A549 (cell line): ENCODE measurements at regions not wholly inside any gene's neighbourhood (a gene's known extent, or its start where the extent isn't known, plus 50 kb on each side); places are given as distances from the start of the nearest gene placed in this dataset.

Source experiments
- ATAC-seq, 2 experiments: fragments of 200-7000 bp in 1 of 2; fragments of >200 bp in 1 of 2; cut with Nextera tagmentation in 1 of 2; cut with Tn5 transposase in 1 of 2; 3 replicates each; pipeline versions ENCODE4 v1.8.0 to v1.9.1; 2018 to 2020; ENCODE audit warnings: mild to moderate bottlenecking in 1 of 2, moderate library complexity in 1 of 2
- CTCF ChIA-PET: fragments of 300-600 bp; sonication (Branson Sonifier 250); formaldehyde crosslinking; extraction: SDS; loops from one replicate; lab custom pipeline; 2021; ENCODE audit warnings: antibody characterized with exemption, inconsistent platforms; lab: Yijun Ruan, JAX
- POLR2A ChIA-PET: fragments of 350-600 bp; formaldehyde crosslinking; extraction: SDS; loops from one replicate; lab custom pipeline; 2021; ENCODE audit warnings: antibody characterized with exemption, inconsistent platforms; lab: Yijun Ruan, JAX
- DNase-seq, 2 experiments: peaks; one replicate each; pipeline versions ENCODE4 v3.0.0 to v3.0.0-alpha.2; 2011 to 2016; ENCODE audit warnings: low read depth in 1 of 2, low spot score in 1 of 2
- FAIRE-seq: peaks from 2 replicates; lab custom pipeline; 2011; peaks lifted over from hg19 to GRCh38; lab: Jason Lieb, UNC
- H3K27ac ChIP-seq, 2 experiments: fragments of >200 bp; sonication (Bioruptor Twin); formaldehyde crosslinking; 3 replicates each; pipeline ENCODE4 v1.5.1; 2016 to 2017
- H3K4me1 ChIP-seq: fragments of >200 bp; sonication (Bioruptor Twin); formaldehyde crosslinking; 3 replicates; pipeline ENCODE4 v1.6.1; 2016
- H3K4me2 ChIP-seq: fragments of >200 bp; sonication (Bioruptor Twin); formaldehyde crosslinking; 3 replicates; pipeline ENCODE4 v1.6.1; 2016
- H3K4me3 ChIP-seq: fragments of >200 bp; sonication (Bioruptor Twin); formaldehyde crosslinking; 3 replicates; pipeline ENCODE4 v1.5.1; 2016
- H3K9me3 ChIP-seq: fragments of >200 bp; sonication (Bioruptor Twin); formaldehyde crosslinking; 3 replicates; pipeline ENCODE4 v1.6.1; 2016
- BHLHE40 ChIP-seq: IDR thresholded peaks from 2 replicates; pipeline ENCODE4 v1.6.1; 2012; ENCODE audit warnings: low read depth, low read length, inconsistent platforms
- CBX2 ChIP-seq: fragments of 200-600 bp; sonication (generic); IDR thresholded peaks from 2 replicates; pipeline ENCODE4 v1.6.1; 2016; ENCODE audit warnings: low read depth, mild to moderate bottlenecking, borderline replicate concordance
- CBX8 ChIP-seq: fragments of 200-600 bp; sonication (generic); IDR thresholded peaks from 2 replicates; pipeline ENCODE4 v1.6.1; 2016
- CEBPB ChIP-seq, 2 experiments: fragments of >200 bp in 1 of 2; sonication (Bioruptor Twin) in 1 of 2; formaldehyde crosslinking in 1 of 2; IDR thresholded peaks; 2 replicates each; pipeline ENCODE4 v1.6.1; 2012 to 2016
- CHD2 ChIP-seq: fragments of 150-350 bp; IDR thresholded peaks from 2 replicates; pipeline ENCODE4 v1.6.1; 2014; ENCODE audit warnings: low read length; ENCODE audit not compliant: partially characterized antibody
- CHD4 ChIP-seq: fragments of 200-600 bp; sonication (generic); IDR thresholded peaks from 2 replicates; pipeline ENCODE4 v1.6.1; 2016; ENCODE audit warnings: antibody characterized with exemption, mild to moderate bottlenecking, borderline replicate concordance
- EHMT2 ChIP-seq: fragments of 200-600 bp; sonication (generic); IDR thresholded peaks from 2 replicates; pipeline ENCODE4 v1.6.1; 2016; ENCODE audit warnings: antibody characterized with exemption, low read depth, mild to moderate bottlenecking, moderate library complexity
- ESRRA ChIP-seq: fragments of 150-350 bp; IDR thresholded peaks from 2 replicates; pipeline ENCODE4 v1.6.1; 2014; ENCODE audit warnings: mild to moderate bottlenecking, low read length, borderline replicate concordance
- FOSB ChIP-seq: fragments of 250-450 bp; sonication (Bioruptor Pico); IDR thresholded peaks from 2 replicates; pipeline ENCODE4 v1.5.0; 2020; ENCODE audit warnings: mild to moderate bottlenecking, moderate library complexity
- FOSL2 ChIP-seq, 2 experiments: fragments of 450-650 bp in 1 of 2; fragments of >200 bp in 1 of 2; sonication (Bioruptor Twin) in 1 of 2; formaldehyde crosslinking; IDR thresholded peaks; 2 replicates each; pipeline versions ENCODE4 v1.5.0 to v1.6.1; 2016 to 2020; ENCODE audit warnings: mild to moderate bottlenecking in 1 of 2, moderate library complexity in 1 of 2
- FOXS1 ChIP-seq: fragments of 250-450 bp; sonication (Bioruptor Pico); IDR thresholded peaks from 2 replicates; pipeline ENCODE4 v1.5.0; 2020; ENCODE audit warnings: mild to moderate bottlenecking, moderate library complexity
- HDAC2 ChIP-seq: fragments of 200-600 bp; sonication (generic); IDR thresholded peaks from 2 replicates; pipeline ENCODE4 v1.6.1; 2016
- JUN ChIP-seq, 2 experiments: fragments of >200 bp; sonication (Bioruptor Twin); formaldehyde crosslinking; IDR thresholded peaks; 2 replicates in 1 of 2; 3 replicates in 1 of 2; pipeline ENCODE4 v1.6.1; 2016 to 2017
- JUNB ChIP-seq: fragments of >200 bp; sonication (Bioruptor Twin); formaldehyde crosslinking; IDR thresholded peaks from 2 replicates; pipeline ENCODE4 v1.6.1; 2016
- MYC ChIP-seq: IDR thresholded peaks from 2 replicates; pipeline ENCODE4 v1.6.1; 2012; ENCODE audit warnings: mild to moderate bottlenecking, inconsistent platforms, low read length, improper control_type of control experiment, borderline replicate concordance
- NFE2L2 ChIP-seq: fragments of 150-350 bp; conservative IDR thresholded peaks from 2 replicates; pipeline ENCODE4 v1.6.1; 2014; ENCODE audit warnings: low read length
- RARB ChIP-seq: fragments of 250-450 bp; sonication (Bioruptor Pico); IDR thresholded peaks from 2 replicates; pipeline ENCODE4 v1.8.0; 2021; ENCODE audit warnings: mild to moderate bottlenecking, moderate library complexity
- RCOR1 ChIP-seq: fragments of 150-350 bp; IDR thresholded peaks from 2 replicates; pipeline ENCODE4 v1.6.1; 2014; ENCODE audit warnings: antibody characterized with exemption, low read length, low read depth
- SREBF2 ChIP-seq: fragments of 450-650 bp; IDR thresholded peaks from 2 replicates; pipeline ENCODE4 v1.6.1; 2014; ENCODE audit warnings: mild to moderate bottlenecking, moderate library complexity
- TP53 ChIP-seq: fragments of 250-450 bp; sonication (Bioruptor Pico); IDR thresholded peaks from 2 replicates; pipeline ENCODE4 v1.5.0; 2021; ENCODE audit warnings: mild to moderate bottlenecking, moderate library complexity
- ZFP36 ChIP-seq: fragments of 450-650 bp; IDR thresholded peaks from 2 replicates; pipeline ENCODE4 v1.6.1; 2014; ENCODE audit warnings: borderline replicate concordance; ENCODE audit not compliant: partially characterized antibody
- ZNF302 ChIP-seq: fragments of 250-450 bp; sonication (Bioruptor Pico); IDR thresholded peaks from 2 replicates; pipeline ENCODE4 v1.9.0; 2021; ENCODE audit warnings: inconsistent platforms, mild to moderate bottlenecking, moderate library complexity
- ZSCAN20 ChIP-seq: fragments of 250-450 bp; sonication (Bioruptor Pico); IDR thresholded peaks from 2 replicates; pipeline ENCODE4 v1.8.0; 2022; ENCODE audit warnings: mild to moderate bottlenecking, moderate library complexity
- WGBS: methylation state at CpG from one replicate; pipeline ENCODE4 v1.1.6; 2017; ENCODE audit errors: missing lambda C conversion rate; 5-methylcytosine and 5-hydroxymethylcytosine counted together
- TF ChIP-seq, protein P1 (sequence below): fragments of 450-650 bp; IDR thresholded peaks from 2 replicates; pipeline ENCODE4 v1.6.1; 2014; ENCODE audit warnings: antibody characterized with exemption
- TF ChIP-seq, protein P2 (sequence below): fragments of 250-450 bp; sonication (Bioruptor Pico); IDR thresholded peaks from 2 replicates; pipeline ENCODE4 v1.5.0; 2020; ENCODE audit warnings: low read depth, mild to moderate bottlenecking, moderate library complexity
- TF ChIP-seq, protein P3 (sequence below): fragments of 250-450 bp; sonication (Bioruptor Pico); IDR thresholded peaks from 2 replicates; pipeline ENCODE4 v1.5.0; 2021; ENCODE audit warnings: mild to moderate bottlenecking, moderate library complexity, borderline replicate concordance
- TF ChIP-seq, protein P4 (sequence below): fragments of >200 bp; sonication (Bioruptor Twin); formaldehyde crosslinking; IDR thresholded peaks from 3 replicates; pipeline ENCODE4 v1.6.1; 2016

DNA sequence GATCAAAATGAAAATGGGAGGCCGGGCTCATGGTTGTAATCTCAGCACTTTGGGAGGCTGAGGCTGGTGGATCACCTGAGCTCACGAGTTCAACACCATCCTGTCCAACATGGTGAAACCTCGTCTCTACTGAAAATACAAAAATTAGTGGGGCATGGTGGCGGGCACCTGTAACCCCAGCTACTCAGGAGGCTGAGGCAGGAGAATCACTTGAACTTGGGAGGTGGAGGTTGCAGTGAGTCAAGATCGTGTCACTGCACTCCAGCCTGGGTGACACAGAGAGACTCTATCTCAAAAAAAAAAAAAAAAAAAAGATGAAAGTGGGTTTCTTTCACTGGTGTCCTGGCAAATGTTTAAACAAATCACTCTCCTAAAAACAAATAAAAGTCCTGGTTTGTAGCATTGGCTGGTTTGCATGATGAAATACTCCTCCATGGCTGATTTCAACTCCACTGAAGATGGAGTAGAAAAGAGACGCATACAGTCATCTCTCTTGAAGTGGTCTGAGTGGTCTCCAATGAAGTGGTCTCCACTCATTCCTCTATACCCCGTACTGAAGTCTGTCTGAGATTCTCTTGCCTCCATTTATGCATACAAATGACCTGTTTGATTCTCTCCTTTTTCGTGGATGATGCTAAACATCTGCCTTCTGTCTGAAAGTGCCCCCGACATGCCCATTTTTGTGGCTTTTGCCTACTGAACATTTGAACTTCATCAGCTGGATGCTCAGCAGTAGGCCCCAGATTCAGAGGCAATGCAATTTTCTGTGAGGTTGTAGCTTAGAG lies 153.0 kb upstream of the FAM20A start:
- Histone ChIP-seq H3K4me1 (peaks cover 8% of the 10 kb centered on the region), H3K4me3 (no peak overlapping the region), H3K9me3 (no peaks in the 10 kb centered on the region), H3K27ac (no peak overlapping the region), H3K4me2 (no peak overlapping the region)
- FAIRE-seq (no peak), DNase-seq (no peak), ATAC-seq (no peak)
- 65% methylated on average over 9 of the region's 9 CpGs for WGBS
- ChIA-PET POLR2A (no interaction called here), CTCF (interaction anchor here (1.6 kb wide), 2 partner anchors 23 to 30 kb away, joined by 3 to 6 read pairs; no protein-coding TSS in a partner anchor)
- TF ChIP-seq CBX2 (no peak), EHMT2 (no peak), SREBF2 (no peak), RARB (CRISPR knock-in tag) (no peak), ZSCAN20 (CRISPR knock-in tag) (no peak), ZNF302 (CRISPR knock-in tag) (no peak), CHD2 (no peak), JUNB (no peak), TP53 (no peak), CHD4 (no peak), RCOR1 (no peak), CBX8 (no peak), MYC (no peak), HDAC2 (no peak), ZFP36 (no peak), NFE2L2 (no peak)
- TF ChIP-seq, protein P1, sequence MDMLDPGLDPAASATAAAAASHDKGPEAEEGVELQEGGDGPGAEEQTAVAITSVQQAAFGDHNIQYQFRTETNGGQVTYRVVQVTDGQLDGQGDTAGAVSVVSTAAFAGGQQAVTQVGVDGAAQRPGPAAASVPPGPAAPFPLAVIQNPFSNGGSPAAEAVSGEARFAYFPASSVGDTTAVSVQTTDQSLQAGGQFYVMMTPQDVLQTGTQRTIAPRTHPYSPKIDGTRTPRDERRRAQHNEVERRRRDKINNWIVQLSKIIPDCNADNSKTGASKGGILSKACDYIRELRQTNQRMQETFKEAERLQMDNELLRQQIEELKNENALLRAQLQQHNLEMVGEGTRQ: no peak
- TF ChIP-seq, protein P2, sequence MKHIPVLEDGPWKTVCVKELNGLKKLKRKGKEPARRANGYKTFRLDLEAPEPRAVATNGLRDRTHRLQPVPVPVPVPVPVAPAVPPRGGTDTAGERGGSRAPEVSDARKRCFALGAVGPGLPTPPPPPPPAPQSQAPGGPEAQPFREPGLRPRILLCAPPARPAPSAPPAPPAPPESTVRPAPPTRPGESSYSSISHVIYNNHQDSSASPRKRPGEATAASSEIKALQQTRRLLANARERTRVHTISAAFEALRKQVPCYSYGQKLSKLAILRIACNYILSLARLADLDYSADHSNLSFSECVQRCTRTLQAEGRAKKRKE (CRISPR knock-in tag): no peak

DNA sequence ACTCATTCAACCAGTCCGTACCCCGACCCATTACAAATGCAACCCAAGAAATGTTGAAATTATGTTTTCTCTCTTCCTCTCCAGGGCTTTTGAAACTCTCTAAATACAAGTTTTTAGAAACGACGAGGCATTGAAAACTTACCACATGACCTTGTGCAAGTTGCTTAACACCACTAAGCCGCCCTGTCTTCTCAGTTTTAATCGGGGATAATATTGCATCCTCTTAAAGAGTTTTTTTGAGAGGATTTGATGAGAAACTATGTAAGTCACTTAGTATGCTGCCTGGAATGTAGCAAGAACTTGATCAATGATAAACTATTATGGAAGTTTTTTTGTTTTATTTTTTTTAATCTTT lies 149.0 kb upstream of the FAM20A start:
- peak overlapping the region; percentile 15; the same call in 1 of the 3 replicates for H3K4me3 ChIP-seq
- WGBS: 41% methylated on average over 6 of the region's 6 CpGs
- H3K4me2 ChIP-seq: peak overlapping the region; percentile 54
- CTCF ChIA-PET: interaction anchor here (1.6 to 2.5 kb wide), 2 partner anchors 9 to 22 kb away, joined by 6 to 7 read pairs; no protein-coding TSS in a partner anchor
- H3K4me1 ChIP-seq: no peaks in the 10 kb centered on the region
- no peak for DNase-seq
- POLR2A ChIA-PET: no interaction called here
- 0 out of 6 replicates have a peak overlapping the region, but pooled peaks of 1 of the 2 experiments have one; percentile 10 for H3K27ac ChIP-seq
- no peak for FAIRE-seq
- peak in 1 of 2 experiments; percentile 5; a peak in 1 of 4 replicates for TF ChIP-seq CEBPB (IDR thresholded peaks at IDR 0.05)
- TF ChIP-seq FOSB (CRISPR knock-in tag): no peak
- ATAC-seq: no peak
- H3K9me3 ChIP-seq: no peaks in the 10 kb centered on the region

DNA sequence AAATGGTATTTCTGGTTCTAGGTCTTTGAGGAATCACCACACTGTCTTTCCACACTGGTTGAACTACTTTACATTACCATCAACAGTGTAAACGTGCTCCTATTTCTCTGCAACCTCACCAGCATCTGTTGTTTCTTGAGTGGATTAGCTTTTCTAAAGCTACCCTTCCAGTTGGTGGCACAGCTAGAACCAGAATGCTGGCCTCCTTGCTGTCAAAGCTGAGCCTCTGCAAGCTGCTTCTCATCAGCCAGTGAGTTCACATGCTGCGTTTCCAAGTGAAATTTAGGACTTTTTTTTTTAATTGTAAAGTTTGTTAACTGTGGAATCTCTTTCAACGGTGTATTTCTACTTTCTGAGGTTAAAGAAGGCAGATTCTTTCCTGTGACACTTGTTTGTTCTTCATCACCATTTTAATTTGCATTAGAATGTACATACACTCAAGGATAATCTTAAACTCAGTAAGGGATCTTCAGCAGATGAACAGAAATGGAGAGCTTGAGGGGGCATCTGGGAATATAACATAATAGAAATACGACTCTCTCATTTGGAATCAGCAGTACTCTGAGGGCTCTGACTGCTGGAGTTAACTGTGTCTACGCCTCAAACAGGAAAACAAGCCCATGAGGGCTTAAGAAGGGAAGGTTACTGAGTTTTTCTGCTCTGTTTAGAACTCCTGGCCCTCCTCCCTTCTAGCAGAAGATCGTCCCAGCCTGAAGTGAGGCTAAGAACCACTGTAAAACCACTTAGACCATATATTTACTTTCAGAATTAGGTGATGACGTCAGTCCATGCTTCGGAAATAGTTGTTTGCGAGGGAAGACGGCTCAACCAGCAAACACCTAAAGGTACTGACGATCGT lies 148.4 kb upstream of the FAM20A start:
- no peak for TF ChIP-seq FOXS1
- TF ChIP-seq FOSL2 (IDR thresholded peaks at IDR 0.05): no peak
- no peak for TF ChIP-seq FOSL2 (CRISPR knock-in tag; IDR thresholded peaks at IDR 0.05)
- TF ChIP-seq ESRRA: no peak
- no peak for TF ChIP-seq BHLHE40
- TF ChIP-seq, protein P3, sequence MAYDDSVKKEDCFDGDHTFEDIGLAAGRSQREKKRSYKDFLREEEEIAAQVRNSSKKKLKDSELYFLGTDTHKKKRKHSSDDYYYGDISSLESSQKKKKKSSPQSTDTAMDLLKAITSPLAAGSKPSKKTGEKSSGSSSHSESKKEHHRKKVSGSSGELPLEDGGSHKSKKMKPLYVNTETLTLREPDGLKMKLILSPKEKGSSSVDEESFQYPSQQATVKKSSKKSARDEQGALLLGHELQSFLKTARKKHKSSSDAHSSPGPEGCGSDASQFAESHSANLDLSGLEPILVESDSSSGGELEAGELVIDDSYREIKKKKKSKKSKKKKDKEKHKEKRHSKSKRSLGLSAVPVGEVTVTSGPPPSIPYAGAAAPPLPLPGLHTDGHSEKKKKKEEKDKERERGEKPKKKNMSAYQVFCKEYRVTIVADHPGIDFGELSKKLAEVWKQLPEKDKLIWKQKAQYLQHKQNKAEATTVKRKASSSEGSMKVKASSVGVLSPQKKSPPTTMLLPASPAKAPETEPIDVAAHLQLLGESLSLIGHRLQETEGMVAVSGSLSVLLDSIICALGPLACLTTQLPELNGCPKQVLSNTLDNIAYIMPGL: no peak
- TF ChIP-seq, protein P4, sequence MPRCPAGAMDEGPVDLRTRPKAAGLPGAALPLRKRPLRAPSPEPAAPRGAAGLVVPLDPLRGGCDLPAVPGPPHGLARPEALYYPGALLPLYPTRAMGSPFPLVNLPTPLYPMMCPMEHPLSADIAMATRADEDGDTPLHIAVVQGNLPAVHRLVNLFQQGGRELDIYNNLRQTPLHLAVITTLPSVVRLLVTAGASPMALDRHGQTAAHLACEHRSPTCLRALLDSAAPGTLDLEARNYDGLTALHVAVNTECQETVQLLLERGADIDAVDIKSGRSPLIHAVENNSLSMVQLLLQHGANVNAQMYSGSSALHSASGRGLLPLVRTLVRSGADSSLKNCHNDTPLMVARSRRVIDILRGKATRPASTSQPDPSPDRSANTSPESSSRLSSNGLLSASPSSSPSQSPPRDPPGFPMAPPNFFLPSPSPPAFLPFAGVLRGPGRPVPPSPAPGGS: no peak
- no peak for TF ChIP-seq JUN (IDR thresholded peaks at IDR 0.05)
- Histone ChIP-seq H3K4me2 (peak overlapping the region; percentile 54), H3K4me3 (peak overlapping the region; percentile 15; the same call in 1 of the 3 replicates), H3K27ac (0 out of 6 replicates have a peak overlapping the region, but pooled peaks of 1 of the 2 experiments have one; percentile 10), H3K9me3 (no peaks in the 10 kb centered on the region), H3K4me1 (no peaks in the 10 kb centered on the region)
- peak in 1 of 2 experiments; percentile 54; a peak in 3 of 6 replicates for ATAC-seq
- WGBS: 48% methylated on average over 12 of the region's 12 CpGs
- FAIRE-seq: no peak
- no peak for DNase-seq
- ChIA-PET POLR2A (no interaction called here), CTCF (interaction anchor here (0.9 to 2.5 kb wide), 4 partner anchors 9 to 22 kb away, joined by 3 to 7 read pairs (median 5); no protein-coding TSS in a partner anchor)
